HG03565 (cell line): ENCODE measurements at regions not wholly inside any gene's neighbourhood (a gene's known extent, or its start where the extent isn't known, plus 50 kb on each side); places are given as distances from the start of the nearest gene placed in this dataset.
"Not testable (repeated sequence)": the region's sequence is repeated elsewhere in the genome, so short reads cannot be mapped to it uniquely, and the experiment has no call there.

ENCODE experiments used
- ATAC-seq: cut with Tn5 transposase; IDR thresholded peaks from one replicate; pipeline ENCODE4 v1.9.1; 2021; ENCODE audit warnings: mild to moderate bottlenecking, moderate library complexity; ENCODE audit not compliant: unreplicated experiment

- no peak for ATAC-seq
Observed at GRCh38 chr4:120636120-120636630, 286.4 kb downstream of the PRDM5 start.

GRCh38 chr4:120633810-120634209 is 288.7 kb downstream of the PRDM5 start:
- no peak for ATAC-seq

GRCh38 chr4:120630427-120630826 is 292.1 kb downstream of the PRDM5 start:
- ATAC-seq: no peak

- no peak for ATAC-seq
Observed at GRCh38 chr4:120629546-120630108, 292.9 kb downstream of the PRDM5 start.

GRCh38 chr4:120622601-120623000 is 299.9 kb downstream of the PRDM5 start:
- no peak for ATAC-seq

- no peak for ATAC-seq
Observed at GRCh38 chr4:120617171-120617570, 305.4 kb downstream of the PRDM5 start.

- ATAC-seq: no peak
Observed at GRCh38 chr4:120616041-120616440, 306.5 kb downstream of the PRDM5 start.

- ATAC-seq: no peak
Observed at GRCh38 chr4:120613778-120614177, 308.7 kb downstream of the PRDM5 start.

- ATAC-seq: no peak
Observed at GRCh38 chr4:120611092-120611491, 311.4 kb downstream of the PRDM5 start.

- ATAC-seq: no peak
Observed at GRCh38 chr4:120591038-120591437, 331.5 kb downstream of the PRDM5 start.

- no peak for ATAC-seq
Observed at GRCh38 chr4:120589787-120590186, 332.7 kb downstream of the PRDM5 start.

- no peak for ATAC-seq
Observed at GRCh38 chr4:120568731-120569130, 353.8 kb downstream of the PRDM5 start.

GRCh38 chr4:120561648-120562047 is 360.9 kb downstream of the PRDM5 start:
- no peak for ATAC-seq

GRCh38 chr4:120557372-120557771 is 365.2 kb downstream of the PRDM5 start:
- no peak for ATAC-seq

- ATAC-seq: no peak
Observed at GRCh38 chr4:120555058-120555457, 367.5 kb downstream of the PRDM5 start.

- no peak for ATAC-seq
Observed at GRCh38 chr4:120554086-120554485, 368.4 kb downstream of the PRDM5 start.

- not testable (repeated sequence) for ATAC-seq
Observed at GRCh38 chr4:120550624-120551220, 371.8 kb downstream of the PRDM5 start.

- ATAC-seq: no peak
Observed at GRCh38 chr4:120549011-120549570, 373.4 kb downstream of the PRDM5 start.

GRCh38 chr4:120545391-120545790 is 377.1 kb downstream of the PRDM5 start:
- ATAC-seq: no peak

GRCh38 chr4:120544838-120545237 is 377.7 kb downstream of the PRDM5 start:
- no peak for ATAC-seq

GRCh38 chr4:120540625-120541024 is 381.9 kb downstream of the PRDM5 start:
- ATAC-seq: no peak

- no peak for ATAC-seq
Observed at GRCh38 chr4:120536884-120537283, 385.6 kb downstream of the PRDM5 start.
